Adipose tissue (tissue), 3 donors: ENCODE measurements at regions not wholly inside any gene's neighbourhood (a gene's known extent, or its start where the extent isn't known, plus 50 kb on each side); places are given as distances from the start of the nearest gene placed in this dataset.

ENCODE experiments used
- H3K27ac ChIP-seq: one replicate; pipeline ENCODE4 v1.5.1; 2013; ENCODE audit warnings: low read depth, low read length
- WGBS, 3 donors: extraction: QIAGEN DNeasy Blood & Tissue Kit; methylation state at CpG; one replicate each; pipeline ENCODE4 v1.1.7; 2013; 5-methylcytosine and 5-hydroxymethylcytosine counted together
- donor health status: healthy with polysubstance abuse.
- donor health status: Bipolar disorder and iron deficiency.
- donor health status: healthy.

- WGBS, 3 donors, result 71 to 79% (median 77%) methylated on average over 2 of the region's 2 CpGs
- H3K27ac ChIP-seq, result no peak overlapping the region
Observed at GRCh38 chr1:221397141-221397540, 344.7 kb downstream of the DUSP10 start.

- WGBS, 3 donors, result 84 to 91% (median 91%) methylated on average over 3 of the region's 3 CpGs
Observed at GRCh38 chr1:221397606-221398005, 344.3 kb downstream of the DUSP10 start.

GRCh38 chr1:221405146-221405545 is 336.7 kb downstream of the DUSP10 start:
- no peak overlapping the region for H3K27ac ChIP-seq
- WGBS, 3 donors, result 33 to 93% (median 89%) methylated on average over 1 of the region's 1 CpG

More at GRCh38 chr1:221397606-221398005, 344.3 kb downstream of the DUSP10 start:
- no peak overlapping the region for H3K27ac ChIP-seq

- WGBS, 3 donors, result 50 to 74% (median 74%) methylated on average over 7 of the region's 7 CpGs
- no peak overlapping the region for H3K27ac ChIP-seq
Observed at GRCh38 chr1:221408117-221408803, 333.6 kb downstream of the DUSP10 start.

- WGBS, 3 donors, result 65 to 70% (median 67%) methylated on average over 3 of the region's 3 CpGs
Observed at GRCh38 chr1:221411283-221411682, 330.6 kb downstream of the DUSP10 start.

GRCh38 chr1:221414772-221415539 is 326.9 kb downstream of the DUSP10 start:
- H3K27ac ChIP-seq, result no peak overlapping the region
- WGBS, 3 donors, result 59 to 87% (median 75%) methylated on average over 8 of the region's 8 CpGs

More at GRCh38 chr1:221411283-221411682, 330.6 kb downstream of the DUSP10 start:
- H3K27ac ChIP-seq, result no peak overlapping the region

- H3K27ac ChIP-seq, result no peak overlapping the region
- 20 to 68% (median 65%) methylated on average over 1 of the region's 1 CpG for WGBS, 3 donors
Observed at GRCh38 chr1:221415651-221416050, 326.2 kb downstream of the DUSP10 start.

- WGBS, 3 donors, result 63 to 94% (median 89%) methylated on average over 4 of the region's 4 CpGs
- no peak overlapping the region for H3K27ac ChIP-seq
Observed at GRCh38 chr1:221416142-221416541, 325.7 kb downstream of the DUSP10 start.

GRCh38 chr1:221416723-221417122 is 325.2 kb downstream of the DUSP10 start:
- no peak overlapping the region for H3K27ac ChIP-seq

- WGBS, 3 donors, result 81 to 90% (median 82%) methylated on average over 1 of the region's 1 CpG
- H3K27ac ChIP-seq, result no peak overlapping the region
Observed at GRCh38 chr1:221418346-221418745, 323.5 kb downstream of the DUSP10 start.

GRCh38 chr1:221419513-221420095 is 322.3 kb downstream of the DUSP10 start:
- H3K27ac ChIP-seq, result no peak overlapping the region
- WGBS, 3 donors, result 45 to 52% (median 48%) methylated on average over 3 of the region's 3 CpGs

GRCh38 chr1:221429264-221429663 is 312.6 kb downstream of the DUSP10 start:
- 44 to 83% (median 81%) methylated on average over 1 of the region's 1 CpG for WGBS, 3 donors
- no peak overlapping the region for H3K27ac ChIP-seq

- H3K27ac ChIP-seq, result no peak overlapping the region
- 46 to 97% (median 92%) methylated on average over 4 of the region's 4 CpGs for WGBS, 3 donors
Observed at GRCh38 chr1:221430152-221430960, 311.5 kb downstream of the DUSP10 start.

- H3K27ac ChIP-seq, result no peak overlapping the region
- WGBS, 3 donors, result 62 to 88% (median 68%) methylated on average over 2 of the region's 2 CpGs
Observed at GRCh38 chr1:221431068-221431651, 310.7 kb downstream of the DUSP10 start.

GRCh38 chr1:221431961-221432360 is 309.9 kb downstream of the DUSP10 start:
- H3K27ac ChIP-seq, result no peak overlapping the region

GRCh38 chr1:221435504-221435904 is 306.4 kb downstream of the DUSP10 start:
- H3K27ac ChIP-seq, result no peak overlapping the region

- WGBS, 3 donors, result 60 to 88% (median 88%) methylated on average over 2 of the region's 2 CpGs
- H3K27ac ChIP-seq, result no peak overlapping the region
Observed at GRCh38 chr1:221437171-221437570, 304.7 kb downstream of the DUSP10 start.

- 74 to 93% (median 92%) methylated on average over 5 of the region's 5 CpGs for WGBS, 3 donors
- H3K27ac ChIP-seq, result no peak overlapping the region
Observed at GRCh38 chr1:221437926-221438325, 304.0 kb downstream of the DUSP10 start.
